Activated B cell treated with CpG ODN at 0.5 μM for 24 hours (primary cell): ENCODE measurements at regions not wholly inside any gene's neighbourhood (a gene's known extent, or its start where the extent isn't known, plus 50 kb on each side); places are given as distances from the start of the nearest gene placed in this dataset.

Experiments
- ATAC-seq: fragments of 200-7000 bp; cut with Tn5 transposase; one replicate; pipeline ENCODE4 v1.10.0; 2021; ENCODE audit warnings: low read depth, mild to moderate bottlenecking, moderate library complexity
- CTCF ChIA-PET: fragments of 350-600 bp; sonication (Branson Sonifier 250); formaldehyde crosslinking; loops from one replicate; lab custom pipeline; 2021; ENCODE audit warnings: antibody characterized with exemption; lab: Charles Lee
- POLR2A ChIA-PET: fragments of 350-600 bp; sonication (Branson Sonifier 250); formaldehyde crosslinking; loops from one replicate; lab custom pipeline; 2021; ENCODE audit warnings: antibody characterized with exemption; lab: Charles Lee
- DNase-seq: peaks from one replicate; pipeline ENCODE4 v3.0.0; 2022
- H3K27ac Mint-ChIP-seq: one replicate; pipeline ENCODE4 v1.8.0; 2020; ENCODE audit warnings: mixed read lengths
- H3K27me3 Mint-ChIP-seq: one replicate; pipeline ENCODE4 v1.8.0; 2021; ENCODE audit warnings: mixed read lengths
- H3K36me3 Mint-ChIP-seq: one replicate; pipeline ENCODE4 v1.8.0; 2021; ENCODE audit warnings: low read depth, mixed read lengths
- H3K4me1 Mint-ChIP-seq: one replicate; pipeline ENCODE4 v1.8.0; 2021; ENCODE audit warnings: mixed read lengths
- H3K4me3 Mint-ChIP-seq: one replicate; pipeline ENCODE4 v1.8.0; 2020; ENCODE audit warnings: mild to moderate bottlenecking, mixed read lengths
- H3K9me3 Mint-ChIP-seq: one replicate; pipeline ENCODE4 v1.8.0; 2020; ENCODE audit warnings: mixed read lengths
- CTCF ChIP-seq: fragments of 200-600 bp; IDR thresholded peaks from one replicate; pipeline ENCODE4 v1.8.0; 2022; ENCODE audit warnings: antibody characterized with exemption, mild to moderate bottlenecking
- intact Hi-C: fragments of 100-400 bp; cut with micrococcal nuclease; formaldehyde crosslinking; loops from one replicate; pipeline ENCODE4 v1.15.1; 2024

GRCh38 chr5:2565147-2565546 is 186.3 kb downstream of the IRX2 start:
- no peaks in the 10 kb centered on the region for H3K4me1 Mint-ChIP-seq
- TF ChIP-seq CTCF = no peak
- CTCF ChIA-PET = no interaction called here

GRCh38 chr5:2563046-2563445 is 188.4 kb downstream of the IRX2 start:
- no peak for TF ChIP-seq CTCF
- Mint-ChIP-seq H3K27me3 (no peaks in the 10 kb centered on the region), H3K27ac (no peak overlapping the region), H3K36me3 (no peaks in the 10 kb centered on the region), H3K4me3 (no peak overlapping the region), H3K9me3 (no peaks in the 10 kb centered on the region), H3K4me1 (no peaks in the 10 kb centered on the region)
- ATAC-seq = no peak
- intact Hi-C loops = no loop called here
- ChIA-PET CTCF (no interaction called here), POLR2A (no interaction called here)
- DNase-seq = no peak

More at GRCh38 chr5:2565147-2565546, 186.3 kb downstream of the IRX2 start:
- no peaks in the 10 kb centered on the region for H3K27me3 Mint-ChIP-seq
- H3K4me3 Mint-ChIP-seq = no peak overlapping the region
- intact Hi-C loops = no loop called here
- DNase-seq (no peak), ATAC-seq (no peak)
- POLR2A ChIA-PET = no interaction called here
- no peaks in the 10 kb centered on the region for H3K36me3 Mint-ChIP-seq
- H3K27ac Mint-ChIP-seq = no peak overlapping the region
- H3K9me3 Mint-ChIP-seq = no peaks in the 10 kb centered on the region

GRCh38 chr5:2562036-2562435 is 189.4 kb downstream of the IRX2 start:
- Mint-ChIP-seq H3K27ac (no peak overlapping the region), H3K9me3 (no peaks in the 10 kb centered on the region), H3K4me1 (no peaks in the 10 kb centered on the region), H3K4me3 (no peak overlapping the region), H3K36me3 (no peaks in the 10 kb centered on the region), H3K27me3 (no peaks in the 10 kb centered on the region)
- intact Hi-C loops = no loop called here
- ChIA-PET CTCF (no interaction called here), POLR2A (no interaction called here)
- no peak for TF ChIP-seq CTCF
- ATAC-seq = no peak
- no peak for DNase-seq

- ATAC-seq = no peak
- intact Hi-C loops = no loop called here
Measured at GRCh38 chr5:2560435-2560834, 191.0 kb downstream of the IRX2 start.

GRCh38 chr5:2557435-2557834 is 194.0 kb downstream of the IRX2 start:
- H3K27me3 Mint-ChIP-seq = no peaks in the 10 kb centered on the region
- DNase-seq (no peak), ATAC-seq (no peak)
- no peaks in the 10 kb centered on the region for H3K36me3 Mint-ChIP-seq
- no peaks in the 10 kb centered on the region for H3K4me1 Mint-ChIP-seq
- intact Hi-C loops = no loop called here
- H3K27ac Mint-ChIP-seq = no peak overlapping the region
- TF ChIP-seq CTCF = no peak
- peaks cover 21% of the 10 kb centered on the region for H3K9me3 Mint-ChIP-seq
- ChIA-PET CTCF (no interaction called here), POLR2A (no interaction called here)
- H3K4me3 Mint-ChIP-seq = no peak overlapping the region

More at GRCh38 chr5:2560435-2560834, 191.0 kb downstream of the IRX2 start:
- Mint-ChIP-seq H3K4me1 (no peaks in the 10 kb centered on the region), H3K27ac (no peak overlapping the region), H3K36me3 (no peaks in the 10 kb centered on the region), H3K4me3 (no peak overlapping the region), H3K9me3 (peaks cover 4% of the 10 kb centered on the region), H3K27me3 (no peaks in the 10 kb centered on the region)
- CTCF ChIA-PET = no interaction called here
- no peak for DNase-seq
- TF ChIP-seq CTCF = no peak
- POLR2A ChIA-PET = no interaction called here
